GM20000 (cell line): ENCODE measurements at regions not wholly inside any gene's neighbourhood (a gene's known extent, or its start where the extent isn't known, plus 50 kb on each side); places are given as distances from the start of the nearest gene placed in this dataset.
"Not testable (repeated sequence)": the region's sequence is repeated elsewhere in the genome, so short reads cannot be mapped to it uniquely, and the experiment has no call there.

Experiments used
- DNase-seq: peaks from one replicate; pipeline ENCODE4 v3.0.0; 2012; ENCODE audit warnings: low spot score
- TF ChIP-seq, protein P1 (sequence below): IDR thresholded peaks from 2 replicates; pipeline ENCODE4 v1.5.1; 2012; ENCODE audit warnings: mild to moderate bottlenecking, control low read depth; ENCODE audit errors: extremely low read depth, missing control alignments

DNA sequence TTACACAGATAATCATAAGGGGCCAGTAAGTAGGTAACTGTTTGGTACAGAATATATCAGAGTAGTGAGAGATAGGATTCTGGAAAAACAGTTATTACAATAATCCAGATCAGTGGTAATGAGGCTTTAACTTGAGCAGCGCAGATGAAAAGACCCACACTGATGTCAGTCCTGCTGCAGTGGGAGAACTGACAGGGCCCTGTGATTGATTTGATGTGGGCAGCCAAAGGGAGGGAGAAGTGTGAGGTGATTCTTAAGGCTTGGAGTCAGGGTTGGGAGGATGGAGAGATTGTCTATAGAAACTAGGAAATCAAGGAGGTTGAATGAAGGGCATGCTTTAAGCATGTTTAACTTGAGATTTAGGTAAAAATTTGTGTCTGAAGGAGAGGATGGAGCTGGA lies 161.4 kb downstream of the VSIG4 start:
- TF ChIP-seq, protein P1, sequence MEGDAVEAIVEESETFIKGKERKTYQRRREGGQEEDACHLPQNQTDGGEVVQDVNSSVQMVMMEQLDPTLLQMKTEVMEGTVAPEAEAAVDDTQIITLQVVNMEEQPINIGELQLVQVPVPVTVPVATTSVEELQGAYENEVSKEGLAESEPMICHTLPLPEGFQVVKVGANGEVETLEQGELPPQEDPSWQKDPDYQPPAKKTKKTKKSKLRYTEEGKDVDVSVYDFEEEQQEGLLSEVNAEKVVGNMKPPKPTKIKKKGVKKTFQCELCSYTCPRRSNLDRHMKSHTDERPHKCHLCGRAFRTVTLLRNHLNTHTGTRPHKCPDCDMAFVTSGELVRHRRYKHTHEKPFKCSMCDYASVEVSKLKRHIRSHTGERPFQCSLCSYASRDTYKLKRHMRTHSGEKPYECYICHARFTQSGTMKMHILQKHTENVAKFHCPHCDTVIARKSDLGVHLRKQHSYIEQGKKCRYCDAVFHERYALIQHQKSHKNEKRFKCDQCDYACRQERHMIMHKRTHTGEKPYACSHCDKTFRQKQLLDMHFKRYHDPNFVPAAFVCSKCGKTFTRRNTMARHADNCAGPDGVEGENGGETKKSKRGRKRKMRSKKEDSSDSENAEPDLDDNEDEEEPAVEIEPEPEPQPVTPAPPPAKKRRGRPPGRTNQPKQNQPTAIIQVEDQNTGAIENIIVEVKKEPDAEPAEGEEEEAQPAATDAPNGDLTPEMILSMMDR: no peak
- no peak for DNase-seq

DNA sequence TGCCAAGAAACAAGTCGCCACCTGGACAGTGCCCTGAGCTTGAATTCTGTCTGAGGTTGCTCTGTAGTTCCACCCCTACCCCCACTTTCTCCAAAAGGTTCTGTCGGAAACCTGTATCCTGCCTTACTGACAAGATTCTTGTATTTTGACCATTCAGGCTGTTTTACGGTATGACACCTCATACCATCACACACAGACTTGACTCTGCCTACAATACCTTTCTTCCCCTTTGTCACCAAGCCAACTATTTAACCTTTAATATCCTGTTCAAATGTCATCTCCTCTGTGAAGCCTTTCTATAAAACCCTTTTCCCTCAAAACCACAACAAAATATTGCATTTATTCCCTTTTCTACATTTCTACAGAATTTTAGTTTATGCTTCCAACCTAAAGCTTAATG lies 161.9 kb downstream of the VSIG4 start:
- TF ChIP-seq, protein P1: no peak
- DNase-seq: no peak

DNA sequence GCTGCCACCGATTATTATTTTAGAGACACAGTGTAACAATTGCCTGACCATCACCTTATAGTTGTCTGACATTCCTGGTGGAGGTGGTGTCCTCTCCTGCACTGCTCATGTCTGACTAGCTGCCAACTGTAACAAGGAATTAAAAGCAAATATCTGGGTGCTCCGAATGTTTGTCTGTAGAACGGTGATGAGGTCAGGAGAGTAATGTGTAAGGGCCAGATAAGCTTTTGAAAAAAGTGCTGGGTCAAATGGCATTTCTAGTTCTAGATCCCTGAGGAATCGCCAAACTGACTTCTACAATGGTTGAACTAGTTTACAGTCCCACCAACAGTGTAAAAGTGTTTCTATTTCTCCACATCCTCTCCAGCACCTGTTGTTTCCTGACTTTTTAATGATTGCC lies 164.3 kb downstream of the VSIG4 start:
- DNase-seq: not testable (repeated sequence)

DNA sequence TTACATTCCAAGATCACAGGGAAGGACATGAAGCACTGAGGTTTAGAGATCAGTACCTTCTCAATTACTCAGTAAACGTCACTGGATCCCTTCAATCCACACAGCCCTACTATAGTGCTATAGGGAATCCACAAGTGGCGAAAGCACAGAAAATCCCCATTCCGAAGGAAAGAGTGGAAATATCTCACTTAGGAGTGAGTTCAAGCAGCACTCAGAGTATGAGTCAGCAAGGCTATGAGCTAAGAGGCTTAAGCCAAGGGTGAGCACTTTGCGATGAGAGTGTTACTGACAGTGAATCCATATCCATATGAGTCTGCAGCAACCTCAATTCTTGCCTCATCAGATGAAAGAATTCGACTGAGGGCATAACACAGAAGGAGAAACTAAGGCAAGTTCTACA lies 165.1 kb downstream of the VSIG4 start:
- no peak for DNase-seq
- TF ChIP-seq, protein P1: no peak

DNA sequence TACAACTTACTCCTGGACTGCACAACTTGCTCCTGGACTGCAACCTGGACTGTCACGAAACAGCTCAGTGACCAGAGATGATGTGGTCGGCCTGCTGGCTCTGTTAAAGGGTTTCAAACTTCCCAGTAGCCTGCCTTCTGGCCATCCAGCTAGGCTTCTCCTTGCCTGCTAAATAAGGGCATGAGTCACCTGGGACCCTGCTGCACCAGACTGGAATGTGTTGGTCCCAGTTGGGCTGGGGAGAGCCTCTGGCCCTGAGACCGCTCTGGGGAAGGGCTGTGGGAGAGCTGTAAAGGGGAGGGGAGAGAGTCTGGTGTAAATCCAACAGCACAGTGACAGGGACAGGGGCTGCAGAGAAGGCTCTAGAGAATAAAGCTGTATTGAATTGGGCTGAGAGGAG lies 165.8 kb downstream of the VSIG4 start:
- no peak for DNase-seq
- TF ChIP-seq, protein P1: no peak

DNA sequence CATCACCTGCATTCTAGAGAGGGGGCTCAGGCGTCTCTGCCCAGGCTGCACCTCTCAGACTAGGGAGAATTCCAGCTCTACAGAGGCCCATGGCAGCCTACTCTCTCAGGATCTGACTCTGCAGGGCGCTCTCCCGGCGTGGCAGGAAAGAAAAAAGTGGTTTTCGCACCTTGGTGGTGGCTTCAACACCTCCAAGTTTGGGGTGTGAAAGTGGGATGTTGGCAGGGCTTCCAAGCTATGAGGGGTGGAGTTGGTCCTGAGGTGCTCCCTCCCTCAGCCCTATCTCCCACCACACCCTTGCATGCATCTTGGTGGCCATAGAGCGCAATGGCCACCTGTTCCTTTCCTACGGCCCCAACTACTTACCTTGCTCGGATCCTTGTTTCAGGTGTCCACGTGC lies 166.5 kb downstream of the VSIG4 start:
- DNase-seq: no peak
- TF ChIP-seq, protein P1: no peak

DNA sequence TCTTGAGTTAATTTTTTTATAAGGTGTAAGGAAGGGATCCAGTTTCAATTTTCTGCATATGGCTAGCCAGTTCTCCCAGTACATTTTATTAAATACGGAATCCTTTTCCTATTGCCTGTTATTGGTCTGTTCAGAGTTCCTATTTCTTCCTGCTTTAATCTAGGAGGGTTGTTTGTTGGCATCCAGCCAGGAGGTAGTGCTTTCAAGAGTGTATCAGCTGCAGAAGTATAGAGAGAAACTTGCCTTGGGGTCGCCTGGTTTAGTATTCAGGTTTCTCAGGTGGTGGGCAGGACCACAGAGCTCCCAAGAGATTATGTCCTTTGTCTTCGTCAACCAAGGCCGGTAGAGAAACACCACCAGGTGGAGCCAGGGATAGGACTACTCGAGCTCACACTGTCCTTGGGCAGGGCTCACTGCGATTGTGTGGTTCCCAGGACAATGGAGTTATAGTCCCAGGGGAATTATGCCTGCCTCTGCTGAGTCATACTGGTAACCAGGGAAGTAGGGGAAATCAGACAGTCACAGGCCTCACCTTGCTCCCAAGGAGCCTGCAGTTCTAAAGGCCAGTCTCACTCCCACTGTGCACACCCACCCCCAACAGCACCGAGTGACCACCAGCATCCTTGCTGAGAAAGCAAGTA lies 168.1 kb downstream of the VSIG4 start:
- DNase-seq: peak; percentile 3
- TF ChIP-seq, protein P1: no peak

DNA sequence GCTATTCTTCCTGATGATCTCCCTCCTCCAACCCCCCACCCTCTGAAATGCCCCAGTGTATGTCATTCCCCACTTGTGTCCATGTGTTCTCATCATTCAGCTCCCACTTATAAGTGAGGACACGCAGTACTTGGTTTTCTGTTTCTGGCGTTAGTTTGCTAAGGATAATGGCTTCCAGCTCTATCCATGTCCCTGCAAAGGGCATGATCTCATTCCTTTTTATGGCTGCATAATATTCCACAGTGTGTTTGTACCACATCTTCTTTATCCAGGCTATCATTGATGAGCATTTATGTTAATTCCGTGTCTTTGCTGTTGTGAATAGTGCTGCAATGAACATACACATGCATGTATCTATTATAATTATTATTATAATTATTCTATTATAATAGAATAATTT lies 169.3 kb downstream of the VSIG4 start:
- DNase-seq: not testable (repeated sequence)

DNA sequence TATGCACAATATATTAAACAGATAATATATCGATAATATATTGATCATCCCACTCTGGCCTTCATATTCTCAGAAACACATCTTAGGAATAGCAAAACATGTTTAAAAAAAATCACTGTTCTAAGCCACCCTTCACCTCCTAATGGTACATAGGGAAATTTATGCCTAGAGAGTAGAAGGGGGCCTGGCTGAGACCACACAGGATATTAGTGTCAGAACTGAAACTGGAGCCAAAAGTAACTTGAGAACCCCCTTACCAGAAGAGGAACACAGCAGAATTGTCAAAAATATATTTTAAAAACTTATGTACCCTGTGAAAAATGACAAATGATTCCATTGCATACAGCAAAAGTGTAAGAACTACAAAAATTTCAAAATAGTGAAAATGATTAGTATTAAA lies 173.1 kb downstream of the VSIG4 start:
- TF ChIP-seq, protein P1: no peak
- no peak for DNase-seq
